Activated T-helper 17 cell treated with anti-CD3 and anti-CD28 coated beads, Interleukin-2, amount 50 U/mL, for 72 hours (primary cell): ENCODE measurements at regions not wholly inside any gene's neighbourhood (a gene's known extent, or its start where the extent isn't known, plus 50 kb on each side); places are given as distances from the start of the nearest gene placed in this dataset.

Source experiments
- ATAC-seq: fragments of 150-1000 bp; cut with Tn5 transposase; replicated peaks from 2 replicates; pipeline ENCODE4 v1.10.0; 2021; ENCODE audit warnings: mild to moderate bottlenecking, moderate library complexity
- H3K27ac Mint-ChIP-seq: one replicate; pipeline ENCODE4 v1.8.0; 2022; ENCODE audit warnings: mixed read lengths
- H3K27me3 Mint-ChIP-seq: one replicate; pipeline ENCODE4 v1.8.0; 2022; ENCODE audit warnings: mixed read lengths
- H3K36me3 Mint-ChIP-seq: one replicate; pipeline ENCODE4 v1.8.0; 2022; ENCODE audit warnings: low read depth, mild to moderate bottlenecking, mixed read lengths
- H3K4me1 Mint-ChIP-seq: one replicate; pipeline ENCODE4 v1.8.0; 2022; ENCODE audit warnings: mixed read lengths
- H3K4me3 Mint-ChIP-seq: one replicate; pipeline ENCODE4 v1.8.0; 2022; ENCODE audit warnings: mild to moderate bottlenecking, mixed read lengths
- H3K9me3 Mint-ChIP-seq: one replicate; pipeline ENCODE4 v1.8.0; 2022; ENCODE audit warnings: mixed read lengths

- H3K4me3 Mint-ChIP-seq = no peak overlapping the region
- no peak for ATAC-seq
- no peaks in the 10 kb centered on the region for H3K9me3 Mint-ChIP-seq
- H3K4me1 Mint-ChIP-seq = no peaks in the 10 kb centered on the region
- no peak overlapping the region for H3K27ac Mint-ChIP-seq
- no peaks in the 10 kb centered on the region for H3K36me3 Mint-ChIP-seq
- H3K27me3 Mint-ChIP-seq = no peaks in the 10 kb centered on the region
These were observed 438.6 kb downstream of the ZEB2 start for GRCh38 chr2:144081272-144081671.

DNA sequence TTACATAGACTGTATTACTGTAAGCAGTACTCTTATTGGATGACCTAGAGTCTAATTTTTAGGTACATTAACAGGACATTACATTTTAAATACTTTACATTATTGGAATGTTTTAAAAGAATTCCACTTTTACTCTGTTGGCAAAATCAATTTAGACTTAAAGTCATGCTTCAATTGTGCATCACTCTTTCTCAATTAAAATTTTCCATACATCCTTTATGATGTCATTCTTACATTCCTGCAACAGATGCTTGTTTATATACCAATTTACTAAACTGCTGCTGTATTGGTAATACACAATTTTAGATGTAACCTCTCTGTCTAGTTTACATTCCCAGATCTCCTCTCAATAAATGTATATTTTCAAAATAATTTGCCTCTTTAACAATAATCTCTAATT lies 440.1 kb downstream of the ZEB2 start:
- H3K4me3 Mint-ChIP-seq = no peak overlapping the region
- H3K36me3 Mint-ChIP-seq = no peaks in the 10 kb centered on the region
- no peaks in the 10 kb centered on the region for H3K27me3 Mint-ChIP-seq
- no peak overlapping the region for H3K27ac Mint-ChIP-seq
- H3K4me1 Mint-ChIP-seq = no peaks in the 10 kb centered on the region
- H3K9me3 Mint-ChIP-seq = no peaks in the 10 kb centered on the region
- ATAC-seq = no peak

GRCh38 chr2:144078802-144079724 lies 440.9 kb downstream of the ZEB2 start:
- no peaks in the 10 kb centered on the region for H3K36me3 Mint-ChIP-seq
- no peak overlapping the region for H3K4me3 Mint-ChIP-seq
- no peaks in the 10 kb centered on the region for H3K27me3 Mint-ChIP-seq
- no peaks in the 10 kb centered on the region for H3K4me1 Mint-ChIP-seq
- H3K9me3 Mint-ChIP-seq = no peaks in the 10 kb centered on the region
- no peak for ATAC-seq
- no peak overlapping the region for H3K27ac Mint-ChIP-seq

- Mint-ChIP-seq H3K36me3 (no peaks in the 10 kb centered on the region), H3K4me1 (no peaks in the 10 kb centered on the region), H3K27ac (no peak overlapping the region), H3K4me3 (no peak overlapping the region), H3K9me3 (no peaks in the 10 kb centered on the region), H3K27me3 (no peaks in the 10 kb centered on the region)
- no peak for ATAC-seq
These were observed 441.8 kb downstream of the ZEB2 start for GRCh38 chr2:144078106-144078505.

DNA sequence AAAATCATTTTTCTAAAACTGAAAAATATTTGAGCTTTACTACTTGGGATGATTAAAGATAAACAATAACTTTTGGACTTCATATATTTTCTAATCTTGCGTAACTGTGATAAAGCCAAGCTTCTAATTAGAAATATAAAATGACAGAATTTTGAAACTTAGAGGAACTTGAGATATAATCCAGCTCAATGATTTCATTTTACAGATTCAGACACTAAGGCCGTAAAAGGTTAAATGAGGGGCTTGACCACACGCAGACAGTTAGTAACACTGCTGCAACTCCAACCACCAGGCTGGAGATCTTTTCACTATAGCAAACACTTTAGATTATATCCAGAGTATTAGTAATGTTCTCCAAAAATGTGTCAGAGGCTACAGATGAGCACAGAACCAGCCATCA lies 445.5 kb downstream of the ZEB2 start:
- Mint-ChIP-seq H3K9me3 (no peaks in the 10 kb centered on the region), H3K36me3 (no peaks in the 10 kb centered on the region), H3K4me3 (no peak overlapping the region), H3K27me3 (no peaks in the 10 kb centered on the region), H3K4me1 (no peaks in the 10 kb centered on the region), H3K27ac (no peak overlapping the region)
- ATAC-seq = no peak

DNA sequence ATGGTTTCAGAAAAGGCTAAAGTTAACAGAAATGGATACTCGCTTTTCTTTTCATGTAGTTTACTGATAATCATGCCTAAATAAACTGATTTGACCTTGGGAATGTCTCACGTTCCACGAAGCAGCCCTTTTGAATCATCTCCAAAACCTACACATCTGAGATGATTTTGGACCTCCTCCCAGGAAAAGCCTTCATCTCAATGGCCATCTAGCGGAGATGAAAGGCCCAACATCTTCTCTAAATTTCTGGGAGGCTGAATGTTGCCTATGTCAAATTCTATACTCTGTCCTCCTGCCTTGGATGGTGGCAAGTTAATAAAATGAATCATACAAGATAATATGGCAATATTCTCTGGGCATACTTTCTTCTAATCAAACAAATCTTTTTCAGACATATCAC lies 448.5 kb downstream of the ZEB2 start:
- Mint-ChIP-seq H3K4me1 (no peaks in the 10 kb centered on the region), H3K4me3 (no peak overlapping the region), H3K9me3 (no peaks in the 10 kb centered on the region), H3K27ac (no peak overlapping the region), H3K36me3 (no peaks in the 10 kb centered on the region), H3K27me3 (no peaks in the 10 kb centered on the region)
- ATAC-seq = no peak

DNA sequence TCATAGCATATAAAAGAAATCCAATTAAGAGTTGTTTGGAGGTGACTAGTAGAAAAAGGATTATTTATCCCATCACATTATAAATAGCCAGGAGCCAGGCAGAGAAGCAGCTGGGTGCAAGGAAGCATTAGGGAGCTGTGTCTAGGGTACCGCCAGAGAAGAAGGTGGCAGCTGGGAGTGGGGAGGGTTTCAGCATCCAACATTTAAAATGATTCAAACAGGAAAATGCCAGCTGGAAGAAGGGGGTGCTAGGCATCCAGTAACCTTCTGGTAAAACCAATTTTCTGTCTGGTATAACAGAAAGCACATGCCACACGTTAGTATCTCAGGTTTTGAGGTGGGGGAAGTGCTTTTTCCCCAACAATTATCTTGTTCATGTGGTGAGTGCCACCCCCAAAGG lies 452.4 kb downstream of the ZEB2 start:
- no peak for ATAC-seq
- Mint-ChIP-seq H3K4me1 (no peaks in the 10 kb centered on the region), H3K9me3 (no peaks in the 10 kb centered on the region), H3K36me3 (no peaks in the 10 kb centered on the region), H3K27me3 (no peaks in the 10 kb centered on the region), H3K27ac (no peak overlapping the region), H3K4me3 (no peak overlapping the region)

GRCh38 chr2:144063602-144064001 lies 456.3 kb downstream of the ZEB2 start:
- no peaks in the 10 kb centered on the region for H3K36me3 Mint-ChIP-seq
- no peak for ATAC-seq
- no peaks in the 10 kb centered on the region for H3K4me1 Mint-ChIP-seq
- no peak overlapping the region for H3K4me3 Mint-ChIP-seq
- no peak overlapping the region for H3K27ac Mint-ChIP-seq
- no peaks in the 10 kb centered on the region for H3K9me3 Mint-ChIP-seq
- H3K27me3 Mint-ChIP-seq = no peaks in the 10 kb centered on the region

GRCh38 chr2:144054911-144055310 lies 465.0 kb downstream of the ZEB2 start:
- H3K4me3 Mint-ChIP-seq = no peak overlapping the region

GRCh38 chr2:144052083-144052482 lies 467.8 kb downstream of the ZEB2 start:
- Mint-ChIP-seq H3K27ac (no peak overlapping the region), H3K4me1 (no peaks in the 10 kb centered on the region), H3K9me3 (no peaks in the 10 kb centered on the region), H3K27me3 (no peaks in the 10 kb centered on the region), H3K4me3 (no peak overlapping the region), H3K36me3 (no peaks in the 10 kb centered on the region)
- no peak for ATAC-seq

More at GRCh38 chr2:144054911-144055310, 465.0 kb downstream of the ZEB2 start:
- Mint-ChIP-seq H3K27ac (no peak overlapping the region), H3K27me3 (no peaks in the 10 kb centered on the region), H3K9me3 (no peaks in the 10 kb centered on the region), H3K36me3 (no peaks in the 10 kb centered on the region), H3K4me1 (no peaks in the 10 kb centered on the region)
- no peak for ATAC-seq

- Mint-ChIP-seq H3K9me3 (no peaks in the 10 kb centered on the region), H3K4me3 (no peak overlapping the region)
These were observed 470.8 kb downstream of the ZEB2 start for GRCh38 chr2:144049137-144049536.

DNA sequence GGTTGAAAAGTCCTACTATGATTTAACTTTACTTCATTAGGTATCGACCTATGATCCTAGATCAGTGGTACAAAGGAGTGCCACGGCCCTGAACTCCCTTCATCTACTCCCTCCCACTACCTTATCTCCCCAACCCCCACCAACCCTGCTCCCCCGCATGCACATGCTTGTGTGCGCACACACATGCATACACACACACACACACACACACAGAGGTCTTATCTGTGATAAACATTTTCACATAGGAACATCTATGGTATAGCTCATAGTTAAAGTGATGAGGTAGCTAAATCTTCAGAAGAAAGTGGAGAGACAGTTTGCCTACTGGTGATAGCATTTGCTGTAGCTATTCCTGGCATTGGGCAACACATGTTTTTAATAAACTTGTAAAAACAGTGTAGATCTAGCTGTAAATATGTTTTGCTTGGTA lies 471.3 kb downstream of the ZEB2 start:
- ATAC-seq = no peak
- Mint-ChIP-seq H3K27me3 (no peaks in the 10 kb centered on the region), H3K9me3 (no peaks in the 10 kb centered on the region), H3K4me3 (no peak overlapping the region), H3K4me1 (no peaks in the 10 kb centered on the region), H3K27ac (no peak overlapping the region), H3K36me3 (no peaks in the 10 kb centered on the region)

More at GRCh38 chr2:144049137-144049536, 470.8 kb downstream of the ZEB2 start:
- no peaks in the 10 kb centered on the region for H3K27me3 Mint-ChIP-seq
- no peaks in the 10 kb centered on the region for H3K4me1 Mint-ChIP-seq
- no peak overlapping the region for H3K27ac Mint-ChIP-seq
- no peaks in the 10 kb centered on the region for H3K36me3 Mint-ChIP-seq
- ATAC-seq = no peak

- Mint-ChIP-seq H3K9me3 (no peaks in the 10 kb centered on the region), H3K36me3 (no peaks in the 10 kb centered on the region), H3K4me3 (no peak overlapping the region), H3K4me1 (no peaks in the 10 kb centered on the region), H3K27me3 (no peaks in the 10 kb centered on the region), H3K27ac (no peak overlapping the region)
- ATAC-seq = no peak
These were observed 477.2 kb downstream of the ZEB2 start for GRCh38 chr2:144042751-144043150.

DNA sequence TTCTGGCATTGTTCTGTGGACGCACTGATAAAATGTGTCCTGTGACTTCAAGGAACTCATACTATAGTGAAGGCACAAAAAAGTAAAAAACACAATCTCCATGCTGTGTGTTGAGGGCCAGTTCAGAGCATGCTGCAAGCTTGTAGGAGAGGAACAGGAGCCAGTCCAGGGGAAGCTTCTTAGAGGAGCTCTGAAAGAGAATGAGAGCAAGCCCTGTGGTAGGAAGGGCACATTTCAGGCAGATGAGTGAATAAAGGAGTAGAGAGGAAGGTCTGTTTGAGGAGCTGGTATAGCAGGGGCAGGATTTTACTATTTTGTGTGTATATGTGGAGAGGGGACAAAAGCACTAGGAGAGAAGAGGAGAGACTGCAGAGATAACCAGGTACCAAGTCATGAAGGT lies 478.3 kb downstream of the ZEB2 start:
- no peaks in the 10 kb centered on the region for H3K4me1 Mint-ChIP-seq
- no peaks in the 10 kb centered on the region for H3K9me3 Mint-ChIP-seq
- no peaks in the 10 kb centered on the region for H3K27me3 Mint-ChIP-seq
- no peak overlapping the region for H3K27ac Mint-ChIP-seq
- ATAC-seq = no peak
- H3K4me3 Mint-ChIP-seq = no peak overlapping the region
- no peaks in the 10 kb centered on the region for H3K36me3 Mint-ChIP-seq

- no peaks in the 10 kb centered on the region for H3K36me3 Mint-ChIP-seq
- H3K4me3 Mint-ChIP-seq = no peak overlapping the region
- H3K9me3 Mint-ChIP-seq = no peaks in the 10 kb centered on the region
- no peak for ATAC-seq
- no peaks in the 10 kb centered on the region for H3K27me3 Mint-ChIP-seq
- no peaks in the 10 kb centered on the region for H3K4me1 Mint-ChIP-seq
- H3K27ac Mint-ChIP-seq = no peak overlapping the region
These were observed 479.1 kb downstream of the ZEB2 start for GRCh38 chr2:144040834-144041233.
